ENCODE measurements at regions not wholly inside any gene's neighbourhood (a gene's known extent, or its start where the extent isn't known, plus 50 kb on each side); places are given as distances from the start of the nearest gene placed in this dataset.

- Histone ChIP-seq H3K4me1 (ENCODE audit: control insufficient read depth, extremely low read depth, insufficient read depth, low read length) (no peaks in the 10 kb centered on the region), H2AFZ (ENCODE audit: low read depth, low read length) (no peak overlapping the region), H4K20me1 (replicated peaks; ENCODE audit: control insufficient read depth, extremely low read depth, insufficient read depth, low read length) (no peaks in the 10 kb centered on the region), H3K27ac (ENCODE audit: insufficient read depth, low read depth, low read length) (no peak overlapping the region), H3K4me2 (ENCODE audit: insufficient read depth, low read length) (no peak overlapping the region), H3K9ac (replicated peaks; ENCODE audit: extremely low read depth, insufficient read depth, low read length) (no peak overlapping the region), H3K4me3 (replicated peaks in 1 of 3; ENCODE audit: insufficient read depth in 1 of 3, low read depth in 1 of 3, low read length in 3 of 3) (no peak overlapping the region), H3K36me3 (ENCODE audit: control insufficient read depth in 2 of 2, extremely low read depth in 1 of 2, insufficient read depth in 2 of 2, low read length in 2 of 2) (no peaks in the 10 kb centered on the region), H3K9me3 (replicated peaks; ENCODE audit: control insufficient read depth, insufficient read depth, low read length) (no peaks in the 10 kb centered on the region), H3K79me2 (ENCODE audit: control insufficient read depth, insufficient read depth, low read length) (no peaks in the 10 kb centered on the region), H3K27me3 (ENCODE audit: control insufficient read depth in 2 of 2, insufficient read depth in 2 of 2, low read length in 2 of 2) (no peaks in the 10 kb centered on the region), H3K9me1 (replicated peaks; ENCODE audit: control insufficient read depth, extremely low read depth, insufficient read depth, low read length) (no peaks in the 10 kb centered on the region)
- TF ChIP-seq JUN (IDR thresholded peaks at IDR 0.05; ENCODE audit: borderline replicate concordance, insufficient read depth, insufficient read length, low read depth) (no peak), GATA2 (IDR thresholded peaks at IDR 0.05; ENCODE audit: insufficient read depth, insufficient read length, low read depth, low read length) (no peak), POLR2AphosphoS5 (IDR thresholded peaks at IDR 0.05; ENCODE audit: insufficient read depth, low read depth, low read length) (no peak), POLR2A (IDR thresholded peaks at IDR 0.05; ENCODE audit: low read depth, low read length) (no peak), MAX (IDR thresholded peaks at IDR 0.05; ENCODE audit: insufficient read depth, insufficient read length) (no peak), MYC (IDR thresholded peaks at IDR 0.05; ENCODE audit: low read depth, low read length) (no peak), FOS (IDR thresholded peaks at IDR 0.05; ENCODE audit: borderline replicate concordance, insufficient read depth, low read length) (no peak), CTCF (IDR thresholded peaks at IDR 0.05; ENCODE audit: extremely low read depth in 1 of 2, insufficient read depth in 1 of 2, low read depth in 1 of 2, low read length in 2 of 2) (no peak), EZH2 (IDR thresholded peaks at IDR 0.05; ENCODE audit: borderline replicate concordance, low read depth, low read length, severe bottlenecking) (no peak)
- CTCF ChIA-PET: interaction anchor here (7.6 kb wide), 1 partner anchor 315 kb away, joined by 208 read pairs; no protein-coding TSS in a partner anchor
- intact Hi-C loops (cut with micrococcal nuclease): loop anchor here (5.0 to 10.0 kb wide), 3 partner anchors 298 to 486 kb away; no protein-coding TSS in a partner anchor
- DNase-seq (ENCODE audit: low read depth, low spot score) (no peak), FAIRE-seq (no peak)
- dilution Hi-C loops (cut with MboI; ENCODE audit: extremely low pct_ligation_motif_present, low sequenced_read_pairs): no loop called here
- POLR2A ChIA-PET: interaction anchor here (0.6 kb wide), 1 partner anchor 372 kb away, joined by 4 read pairs; no protein-coding TSS in a partner anchor
- no TSS peak for BruUV-seq (replicated peaks)
Observed at GRCh38 chr5:152140347-152140746, 215.7 kb upstream of the GLRA1 start.

Data from endothelial cell of umbilical vein (primary cell).